Cardiac muscle cell (in vitro differentiated cells and primary cell): ENCODE measurements at regions not wholly inside any gene's neighbourhood (a gene's known extent, or its start where the extent isn't known, plus 50 kb on each side); places are given as distances from the start of the nearest gene placed in this dataset.
"Not testable (repeated sequence)": the region's sequence is repeated elsewhere in the genome, so short reads cannot be mapped to it uniquely, and the experiment has no call there.

ENCODE experiments used
- DNase-seq, 2 donors: peaks; one replicate each; pipeline versions ENCODE4 v3.0.0 to v3.0.0-alpha.2; 2010 to 2017; ENCODE audit warnings: low read depth in 1 of 2, low spot score in 1 of 2
- H3K27ac ChIP-seq: fragments of 200-600 bp; sonication (generic); 2 replicates; pipeline ENCODE4 v1.5.1; 2016
- H3K27me3 ChIP-seq: fragments of 200-600 bp; sonication (generic); 2 replicates; pipeline ENCODE4 v1.6.0; 2016; ENCODE audit warnings: control low read depth
- H3K36me3 ChIP-seq: fragments of 200-600 bp; sonication (generic); 2 replicates; pipeline ENCODE4 v1.5.1; 2016; ENCODE audit warnings: control low read depth
- H3K4me1 ChIP-seq: fragments of 200-600 bp; sonication (generic); 2 replicates; pipeline ENCODE4 v1.8.1; 2017; ENCODE audit warnings: low read depth, mild to moderate bottlenecking, mixed run types
- H3K4me3 ChIP-seq: fragments of 200-600 bp; sonication (generic); 2 replicates; pipeline ENCODE4 v1.5.1; 2016; ENCODE audit warnings: mild to moderate bottlenecking
- H3K9me3 ChIP-seq: fragments of 200-600 bp; sonication (generic); 2 replicates; pipeline ENCODE4 v1.5.1; 2017; ENCODE audit warnings: low read depth, mild to moderate bottlenecking, control low read depth
- CTCF ChIP-seq: IDR thresholded peaks from 2 replicates; pipeline ENCODE4 v1.5.1; 2012; ENCODE audit warnings: low read depth, mild to moderate bottlenecking, low read length

GRCh38 chr6:74346936-74347535, 651.0 kb downstream of the CD109 start:
- H3K9me3 ChIP-seq: no peaks in the 10 kb centered on the region

GRCh38 chr6:74343804-74344203, 647.8 kb downstream of the CD109 start:
- Histone ChIP-seq H3K4me3 (no peak overlapping the region), H3K4me1 (no peaks in the 10 kb centered on the region), H3K9me3 (no peaks in the 10 kb centered on the region), H3K27me3 (no peaks in the 10 kb centered on the region), H3K36me3 (no peaks in the 10 kb centered on the region), H3K27ac (no peak overlapping the region)
- TF ChIP-seq CTCF: peak; percentile 30
- DNase-seq: peak in 1 of 2 donors; percentile 29

More at GRCh38 chr6:74346936-74347535, 651.0 kb downstream of the CD109 start:
- no peak for TF ChIP-seq CTCF
- H3K27me3 ChIP-seq: no peaks in the 10 kb centered on the region
- no peak for DNase-seq
- no peaks in the 10 kb centered on the region for H3K36me3 ChIP-seq
- H3K27ac ChIP-seq: no peak overlapping the region
- no peaks in the 10 kb centered on the region for H3K4me1 ChIP-seq
- H3K4me3 ChIP-seq: no peak overlapping the region

- H3K4me3 ChIP-seq, DNase-seq, H3K9me3 ChIP-seq, H3K36me3 ChIP-seq, H3K27ac ChIP-seq, H3K27me3 ChIP-seq, H3K4me1 ChIP-seq: not testable (repeated sequence)
Observed at GRCh38 chr6:74343321-74343720, 647.3 kb downstream of the CD109 start.

GRCh38 chr6:74334722-74335121, 638.7 kb downstream of the CD109 start:
- H3K4me1 ChIP-seq: no peaks in the 10 kb centered on the region
- no peak overlapping the region for H3K27ac ChIP-seq
- no peaks in the 10 kb centered on the region for H3K36me3 ChIP-seq
- DNase-seq: no peak
- H3K27me3 ChIP-seq: no peaks in the 10 kb centered on the region
- no peak overlapping the region for H3K4me3 ChIP-seq
- no peaks in the 10 kb centered on the region for H3K9me3 ChIP-seq
- TF ChIP-seq CTCF: no peak

GRCh38 chr6:74333406-74333805, 637.4 kb downstream of the CD109 start:
- H3K4me1 ChIP-seq: no peaks in the 10 kb centered on the region
- H3K27ac ChIP-seq: no peak overlapping the region
- no peaks in the 10 kb centered on the region for H3K9me3 ChIP-seq
- no peaks in the 10 kb centered on the region for H3K27me3 ChIP-seq
- TF ChIP-seq CTCF: no peak
- DNase-seq: peak in 1 of 2 donors; percentile 45
- H3K4me3 ChIP-seq: no peak overlapping the region
- H3K36me3 ChIP-seq: no peaks in the 10 kb centered on the region

GRCh38 chr6:74320715-74321114, 624.7 kb downstream of the CD109 start:
- no peak for TF ChIP-seq CTCF
- Histone ChIP-seq H3K36me3 (no peaks in the 10 kb centered on the region), H3K4me1 (no peaks in the 10 kb centered on the region), H3K9me3 (no peaks in the 10 kb centered on the region), H3K27me3 (no peaks in the 10 kb centered on the region), H3K27ac (no peak overlapping the region), H3K4me3 (no peak overlapping the region)
- DNase-seq: no peak
